NB4 (cell line): ENCODE measurements at regions not wholly inside any gene's neighbourhood (a gene's known extent, or its start where the extent isn't known, plus 50 kb on each side); places are given as distances from the start of the nearest gene placed in this dataset.

Experiments used
- DNase-seq: peaks from one replicate; pipeline ENCODE4 v3.0.0; 2010; ENCODE audit warnings: low read depth
- H3K4me3 ChIP-seq: one replicate; pipeline ENCODE4 v1.5.1; 2011; ENCODE audit warnings: mild to moderate bottlenecking, low read depth, low read length, moderate library complexity
- CTCF ChIP-seq: IDR thresholded peaks from one replicate; pipeline ENCODE4 v1.5.1; 2012; ENCODE audit warnings: low read depth, low read length
- MAX ChIP-seq: IDR thresholded peaks from 2 replicates; pipeline ENCODE4 v1.6.1; 2011; ENCODE audit warnings: low read depth, low read length
- MYC ChIP-seq: IDR thresholded peaks from 2 replicates; pipeline ENCODE4 v1.6.1; 2011; ENCODE audit warnings: low read depth, low read length
- POLR2A ChIP-seq: IDR thresholded peaks from 2 replicates; pipeline ENCODE4 v1.6.1; 2011; ENCODE audit warnings: mild to moderate bottlenecking; ENCODE audit not compliant: insufficient read length; ENCODE audit errors: extremely low read depth

DNA sequence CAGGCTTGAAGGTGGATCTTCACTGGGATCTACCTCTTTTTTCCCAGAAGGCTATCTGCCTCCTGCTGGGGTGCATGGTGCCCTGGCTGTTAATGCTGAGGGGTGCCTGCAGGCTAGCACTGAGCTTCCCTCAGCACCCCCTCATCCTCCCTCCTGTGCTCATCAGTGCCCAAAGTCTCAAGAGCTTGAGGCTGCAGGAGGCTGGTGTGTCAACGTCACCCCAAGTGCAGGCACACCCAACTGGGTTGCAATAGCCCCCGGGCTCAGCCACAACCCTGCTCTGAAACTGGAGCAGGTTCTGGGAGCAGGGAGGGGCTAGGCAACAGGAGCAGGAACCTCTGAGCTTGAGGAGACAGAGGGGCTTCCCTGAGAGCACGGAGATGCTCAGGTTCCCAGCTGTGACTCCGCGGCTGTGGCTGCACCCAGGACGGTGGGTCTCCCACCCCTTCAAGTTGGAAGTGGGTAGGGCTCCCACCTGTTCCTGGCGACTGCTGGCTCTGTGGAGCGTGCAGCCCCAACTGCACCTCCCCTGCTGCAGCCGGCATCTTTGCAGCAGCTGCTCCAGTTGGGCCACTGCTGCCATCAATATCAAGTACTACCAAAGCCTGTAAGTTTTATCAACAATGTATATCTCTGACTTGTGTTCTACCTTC lies 1266.6 kb upstream of the C9orf72 start:
- H3K4me3 ChIP-seq: no peak overlapping the region
- DNase-seq: no peak
- TF ChIP-seq CTCF (no peak), POLR2A (no peak), MAX (no peak), MYC (no peak)

DNA sequence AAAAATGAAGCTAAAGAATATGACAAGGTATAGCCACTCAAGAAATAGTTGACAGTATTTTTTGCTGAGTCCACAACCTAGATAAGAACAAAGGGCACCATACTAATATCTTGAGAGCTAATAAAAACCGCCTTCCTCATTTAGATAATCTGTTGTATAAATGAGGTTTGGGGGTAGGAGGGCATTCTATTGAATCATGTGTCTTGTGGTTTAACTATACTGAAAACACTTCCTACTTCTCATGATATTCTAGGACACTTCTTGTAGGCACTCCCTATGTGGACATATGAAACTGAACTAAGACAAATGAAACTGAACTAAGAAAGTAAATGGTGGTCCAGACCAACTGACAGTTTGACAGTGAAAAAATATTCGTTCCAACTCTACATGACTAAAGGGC lies 1268.5 kb upstream of the C9orf72 start:
- no peak overlapping the region for H3K4me3 ChIP-seq
- DNase-seq: peak; percentile 16
- TF ChIP-seq MYC: no peak
- no peak for TF ChIP-seq MAX
- TF ChIP-seq POLR2A: no peak
- TF ChIP-seq CTCF: no peak

DNA sequence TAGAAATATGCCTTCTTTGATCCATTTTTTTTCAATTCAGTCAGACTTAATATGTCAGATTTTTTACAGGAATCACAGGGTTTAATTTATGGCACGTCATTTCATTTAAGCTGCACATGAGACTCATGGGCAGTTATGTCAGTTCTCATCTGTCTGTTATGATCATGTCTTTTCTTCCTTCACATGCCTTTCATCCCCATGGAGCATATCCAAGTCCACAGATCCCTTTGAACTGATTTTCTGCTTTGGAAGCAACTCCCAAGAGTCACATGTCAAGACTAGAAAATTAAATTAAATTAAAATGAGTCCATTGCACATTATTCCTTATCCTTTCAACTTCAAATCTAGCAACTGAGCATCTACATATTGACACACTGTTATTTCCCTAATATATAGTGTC lies 1274.0 kb upstream of the C9orf72 start:
- no peak for DNase-seq

GRCh38 chr9:28848671-28849070 lies 1275.4 kb upstream of the C9orf72 start:
- no peak for DNase-seq
- H3K4me3 ChIP-seq: no peak overlapping the region
- TF ChIP-seq MYC: no peak
- no peak for TF ChIP-seq CTCF
- no peak for TF ChIP-seq POLR2A
- TF ChIP-seq MAX: no peak

More for the DNA sequence above, 1274.0 kb upstream of the C9orf72 start:
- no peak for TF ChIP-seq MAX
- TF ChIP-seq CTCF: no peak
- TF ChIP-seq POLR2A: no peak
- TF ChIP-seq MYC: no peak
- no peak overlapping the region for H3K4me3 ChIP-seq

GRCh38 chr9:28853477-28853876 lies 1280.2 kb upstream of the C9orf72 start:
- TF ChIP-seq POLR2A (no peak), MYC (no peak), CTCF (no peak), MAX (no peak)
- H3K4me3 ChIP-seq: no peak overlapping the region
- peak; percentile 24 for DNase-seq
